ENCODE measurements at regions not wholly inside any gene's neighbourhood (a gene's known extent, or its start where the extent isn't known, plus 50 kb on each side); places are given as distances from the start of the nearest gene placed in this dataset.

GRCh38 chr1:38561725-38562124, 297.8 kb downstream of the RRAGC start:
- TF ChIP-seq ZFX (IDR thresholded peaks at IDR 0.05) (no peak), CTCF (conservative IDR thresholded peaks at IDR 0.05) (no peak)
- H3K27ac ChIP-seq = no peak overlapping the region

GRCh38 chr1:38561110-38561509, 298.5 kb downstream of the RRAGC start:
- TF ChIP-seq CTCF (conservative IDR thresholded peaks at IDR 0.05) = no peak
- no peak for TF ChIP-seq ZFX (IDR thresholded peaks at IDR 0.05)
- no peak overlapping the region for H3K27ac ChIP-seq

GRCh38 chr1:38560457-38560856, 299.1 kb downstream of the RRAGC start:
- TF ChIP-seq ZFX (IDR thresholded peaks at IDR 0.05) = no peak
- TF ChIP-seq CTCF (conservative IDR thresholded peaks at IDR 0.05) = no peak
- no peak overlapping the region for H3K27ac ChIP-seq

- no peak for TF ChIP-seq CTCF (conservative IDR thresholded peaks at IDR 0.05)
- TF ChIP-seq ZFX (IDR thresholded peaks at IDR 0.05) = no peak
- no peak overlapping the region for H3K27ac ChIP-seq
Observed at GRCh38 chr1:38559446-38560165, 300.0 kb downstream of the RRAGC start.

- TF ChIP-seq ZFX (IDR thresholded peaks at IDR 0.05) = no peak
- TF ChIP-seq CTCF (conservative IDR thresholded peaks at IDR 0.05) = no peak
- H3K27ac ChIP-seq = no peak overlapping the region
Observed at GRCh38 chr1:38558500-38559445, 300.8 kb downstream of the RRAGC start.

GRCh38 chr1:38558055-38558454, 301.5 kb downstream of the RRAGC start:
- no peak overlapping the region for H3K27ac ChIP-seq
- TF ChIP-seq ZFX (IDR thresholded peaks at IDR 0.05) (no peak), CTCF (conservative IDR thresholded peaks at IDR 0.05) (no peak)

GRCh38 chr1:38555594-38555993, 304.0 kb downstream of the RRAGC start:
- H3K27ac ChIP-seq = no peak overlapping the region

More at GRCh38 chr1:38555594-38555993, 304.0 kb downstream of the RRAGC start:
- TF ChIP-seq CTCF (conservative IDR thresholded peaks at IDR 0.05) (no peak), ZFX (IDR thresholded peaks at IDR 0.05) (no peak)
